WTC11 (cell line): ENCODE measurements at regions not wholly inside any gene's neighbourhood (a gene's known extent, or its start where the extent isn't known, plus 50 kb on each side); places are given as distances from the start of the nearest gene placed in this dataset.

Experiments
- ATAC-seq: fragments of 200-7000 bp; cut with Tn5 transposase; 2 replicates; pipeline ENCODE4 v1.10.0; 2021; ENCODE audit warnings: mild to moderate bottlenecking, moderate library complexity
- CTCF ChIA-PET: fragments of 300-600 bp; sonication (Branson Sonifier 250); formaldehyde crosslinking; loops from one replicate; lab custom pipeline; 2021; ENCODE audit warnings: antibody characterized with exemption; lab: Charles Lee
- POLR2A ChIA-PET: fragments of 350-600 bp; sonication (Branson Sonifier 250); formaldehyde crosslinking; loops from one replicate; lab custom pipeline; 2021; ENCODE audit warnings: antibody characterized with exemption; lab: Charles Lee
- DNase-seq: peaks from one replicate; pipeline ENCODE4 v3.0.0; 2021; ENCODE audit warnings: low spot score
- H3K27ac Mint-ChIP-seq: 2 replicates; pipeline ENCODE4 v1.8.0; 2021; ENCODE audit warnings: mixed read lengths
- H3K27me3 Mint-ChIP-seq: 2 replicates; pipeline ENCODE4 v1.8.0; 2021; ENCODE audit warnings: low read depth, mild to moderate bottlenecking, moderate library complexity, mixed read lengths
- H3K36me3 Mint-ChIP-seq: 2 replicates; pipeline ENCODE4 v1.8.0; 2021; ENCODE audit warnings: mixed read lengths
- H3K4me1 Mint-ChIP-seq: 2 replicates; pipeline ENCODE4 v1.8.0; 2022; ENCODE audit warnings: mixed read lengths
- H3K4me3 Mint-ChIP-seq: 2 replicates; pipeline ENCODE4 v1.8.0; 2021; ENCODE audit warnings: mild to moderate bottlenecking, moderate library complexity, mixed read lengths
- H3K9me3 Mint-ChIP-seq: 2 replicates; pipeline ENCODE4 v1.8.0; 2021; ENCODE audit warnings: mixed read lengths
- ATF1 ChIP-seq: sonication (generic); formaldehyde crosslinking; IDR thresholded peaks from 2 replicates; pipeline ENCODE4 v1.8.1; 2023; ENCODE audit warnings: mild to moderate bottlenecking, moderate library complexity, missing genetic modification reagents
- CREB1 ChIP-seq: sonication (generic); formaldehyde crosslinking; IDR thresholded peaks from 2 replicates; pipeline ENCODE4 v1.8.0; 2023; ENCODE audit warnings: mild to moderate bottlenecking, missing genetic modification reagents
- FOXJ3 ChIP-seq: sonication (generic); formaldehyde crosslinking; IDR thresholded peaks from 2 replicates; pipeline ENCODE4 v1.9.0; 2021; ENCODE audit warnings: missing genetic modification reagents, mild to moderate bottlenecking, borderline replicate concordance
- MXD4 ChIP-seq: fragments of 250-450 bp; sonication (Bioruptor Pico); IDR thresholded peaks from 2 replicates; pipeline ENCODE4 v1.8.0; 2021; ENCODE audit warnings: mild to moderate bottlenecking, moderate library complexity, borderline replicate concordance
- MYBL2 ChIP-seq: sonication (generic); formaldehyde crosslinking; IDR thresholded peaks from 2 replicates; pipeline ENCODE4 v1.8.1; 2023; ENCODE audit warnings: mild to moderate bottlenecking, moderate library complexity, missing genetic modification reagents
- NFATC4 ChIP-seq: fragments of 250-450 bp; sonication (Bioruptor Pico); IDR thresholded peaks from 2 replicates; pipeline ENCODE4 v1.9.0; 2021; ENCODE audit warnings: mild to moderate bottlenecking
- NFE2L1 ChIP-seq: sonication (generic); formaldehyde crosslinking; IDR thresholded peaks from 2 replicates; pipeline ENCODE4 v1.8.1; 2023; ENCODE audit warnings: missing genetic modification reagents
- NFYB ChIP-seq: sonication (generic); formaldehyde crosslinking; conservative IDR thresholded peaks from 2 replicates; pipeline ENCODE4 v1.8.0; 2022; ENCODE audit warnings: low read depth, missing genetic modification reagents
- RELA ChIP-seq: sonication (generic); formaldehyde crosslinking; IDR thresholded peaks from 2 replicates; pipeline ENCODE4 v1.8.1; 2022; ENCODE audit warnings: missing genetic modification reagents, mild to moderate bottlenecking, borderline replicate concordance
- RORB ChIP-seq: fragments of 250-450 bp; sonication (Bioruptor Pico); IDR thresholded peaks from 2 replicates; pipeline ENCODE4 v1.9.0; 2021; ENCODE audit warnings: mild to moderate bottlenecking
- SOX15 ChIP-seq: fragments of 250-450 bp; sonication (Bioruptor Pico); IDR thresholded peaks from 2 replicates; pipeline ENCODE4 v1.9.0; 2021; ENCODE audit warnings: mild to moderate bottlenecking
- SP1 ChIP-seq: sonication (generic); formaldehyde crosslinking; conservative IDR thresholded peaks from 2 replicates; pipeline ENCODE4 v1.8.1; 2022; ENCODE audit warnings: missing genetic modification reagents
- TEAD1 ChIP-seq: sonication (generic); formaldehyde crosslinking; IDR thresholded peaks from 2 replicates; pipeline ENCODE4 v1.8.0; 2022; ENCODE audit warnings: mild to moderate bottlenecking, missing genetic modification reagents
- TEAD4 ChIP-seq: sonication (generic); formaldehyde crosslinking; IDR thresholded peaks from 2 replicates; pipeline ENCODE4 v1.8.0; 2022; ENCODE audit warnings: mild to moderate bottlenecking, missing genetic modification reagents
- TP53 ChIP-seq: sonication (generic); formaldehyde crosslinking; IDR thresholded peaks from 2 replicates; pipeline ENCODE4 v1.8.1; 2023; ENCODE audit warnings: mild to moderate bottlenecking, missing genetic modification reagents
- ZNF232 ChIP-seq: sonication (generic); formaldehyde crosslinking; IDR thresholded peaks from 2 replicates; pipeline ENCODE4 v1.8.0; 2022; ENCODE audit warnings: mild to moderate bottlenecking, missing genetic modification reagents
- ZNF263 ChIP-seq: sonication (generic); formaldehyde crosslinking; IDR thresholded peaks from 2 replicates; pipeline ENCODE4 v1.8.1; 2022; ENCODE audit warnings: low read depth, mild to moderate bottlenecking, moderate library complexity, missing genetic modification reagents
- TF ChIP-seq, protein P1 (sequence below): sonication (generic); formaldehyde crosslinking; IDR thresholded peaks from 2 replicates; pipeline ENCODE4 v1.8.1; 2023; ENCODE audit warnings: mild to moderate bottlenecking, missing genetic modification reagents
- TF ChIP-seq, protein P2 (sequence below): sonication (generic); formaldehyde crosslinking; IDR thresholded peaks from 2 replicates; pipeline ENCODE4 v1.8.1; 2022; ENCODE audit warnings: mild to moderate bottlenecking, moderate library complexity, missing genetic modification reagents
- TF ChIP-seq, protein P3 (sequence below): fragments of 250-450 bp; sonication (Bioruptor Pico); IDR thresholded peaks from 2 replicates; pipeline ENCODE4 v1.9.0; 2021; ENCODE audit warnings: mild to moderate bottlenecking
- TF ChIP-seq, protein P4 (sequence below): fragments of 250-450 bp; sonication (Bioruptor Pico); IDR thresholded peaks from 2 replicates; pipeline ENCODE4 v1.9.0; 2021; ENCODE audit warnings: moderate library complexity, mild to moderate bottlenecking, inconsistent platforms, borderline replicate concordance
- TF ChIP-seq, protein P5 (sequence below): sonication (generic); formaldehyde crosslinking; IDR thresholded peaks from 2 replicates; pipeline ENCODE4 v1.8.1; 2022; ENCODE audit warnings: mild to moderate bottlenecking, missing genetic modification reagents, moderate library complexity, borderline replicate concordance
- TF ChIP-seq, protein P6 (sequence below): sonication (generic); formaldehyde crosslinking; IDR thresholded peaks from 2 replicates; pipeline ENCODE4 v1.8.0; 2022; ENCODE audit warnings: mild to moderate bottlenecking, missing genetic modification reagents
- TF ChIP-seq, protein P7 (sequence below): sonication (generic); formaldehyde crosslinking; IDR thresholded peaks from 2 replicates; pipeline ENCODE4 v1.8.1; 2022; ENCODE audit warnings: missing genetic modification reagents, borderline replicate concordance
- TF ChIP-seq, protein P8 (sequence below): sonication (generic); formaldehyde crosslinking; IDR thresholded peaks from 2 replicates; pipeline ENCODE4 v1.8.0; 2022; ENCODE audit warnings: mild to moderate bottlenecking, missing genetic modification reagents

DNA sequence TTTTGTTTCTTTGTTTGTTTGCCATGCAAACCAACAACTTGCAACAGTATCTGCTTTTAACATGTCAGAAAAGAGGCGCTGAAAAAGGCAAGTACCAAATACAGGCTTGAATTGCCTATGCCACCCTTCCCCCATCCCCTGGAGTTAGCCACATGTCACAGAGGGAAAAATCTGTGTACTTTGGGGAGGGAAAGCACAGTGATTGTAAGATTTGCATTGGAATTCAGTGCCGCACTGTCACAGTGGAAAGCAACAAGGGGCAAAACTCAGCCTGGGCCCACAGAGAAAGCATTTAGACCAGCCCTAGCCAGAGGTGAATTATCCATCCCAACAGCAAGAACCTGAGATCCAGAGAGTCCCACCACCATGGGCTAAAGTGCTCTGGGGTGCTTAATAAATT is 52.4 kb upstream of the ACADM start:
- ATAC-seq (peak; percentile 20), DNase-seq (no peak)
- Mint-ChIP-seq H3K9me3 (peaks cover 9% of the 10 kb centered on the region), H3K27me3 (no peaks in the 10 kb centered on the region), H3K4me3 (peak overlapping the region; percentile 23), H3K27ac (peak overlapping the region; percentile 91), H3K4me1 (peaks cover 46% of the 10 kb centered on the region), H3K36me3 (peaks cover 3% of the 10 kb centered on the region; the same call in 1 of the 2 replicates)
- CTCF ChIA-PET: interaction anchor here (1.3 kb wide), 1 partner anchor 57 kb away, joined by 10 read pairs; no protein-coding TSS in a partner anchor
- TF ChIP-seq SP1 (CRISPR knock-in tag) (no peak), MXD4 (CRISPR knock-in tag) (no peak), RELA (CRISPR knock-in tag) (no peak), NFATC4 (CRISPR knock-in tag) (no peak), MYBL2 (no peak), RORB (CRISPR knock-in tag) (no peak), FOXJ3 (CRISPR knock-in tag) (no peak), CREB1 (CRISPR knock-in tag) (no peak), NFYB (CRISPR knock-in tag) (no peak), TP53 (CRISPR knock-in tag) (no peak), ZNF232 (CRISPR knock-in tag) (no peak)
- TF ChIP-seq, protein P1, sequence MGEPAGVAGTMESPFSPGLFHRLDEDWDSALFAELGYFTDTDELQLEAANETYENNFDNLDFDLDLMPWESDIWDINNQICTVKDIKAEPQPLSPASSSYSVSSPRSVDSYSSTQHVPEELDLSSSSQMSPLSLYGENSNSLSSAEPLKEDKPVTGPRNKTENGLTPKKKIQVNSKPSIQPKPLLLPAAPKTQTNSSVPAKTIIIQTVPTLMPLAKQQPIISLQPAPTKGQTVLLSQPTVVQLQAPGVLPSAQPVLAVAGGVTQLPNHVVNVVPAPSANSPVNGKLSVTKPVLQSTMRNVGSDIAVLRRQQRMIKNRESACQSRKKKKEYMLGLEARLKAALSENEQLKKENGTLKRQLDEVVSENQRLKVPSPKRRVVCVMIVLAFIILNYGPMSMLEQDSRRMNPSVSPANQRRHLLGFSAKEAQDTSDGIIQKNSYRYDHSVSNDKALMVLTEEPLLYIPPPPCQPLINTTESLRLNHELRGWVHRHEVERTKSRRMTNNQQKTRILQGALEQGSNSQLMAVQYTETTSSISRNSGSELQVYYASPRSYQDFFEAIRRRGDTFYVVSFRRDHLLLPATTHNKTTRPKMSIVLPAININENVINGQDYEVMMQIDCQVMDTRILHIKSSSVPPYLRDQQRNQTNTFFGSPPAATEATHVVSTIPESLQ (CRISPR knock-in tag): no peak
- TF ChIP-seq, protein P2, sequence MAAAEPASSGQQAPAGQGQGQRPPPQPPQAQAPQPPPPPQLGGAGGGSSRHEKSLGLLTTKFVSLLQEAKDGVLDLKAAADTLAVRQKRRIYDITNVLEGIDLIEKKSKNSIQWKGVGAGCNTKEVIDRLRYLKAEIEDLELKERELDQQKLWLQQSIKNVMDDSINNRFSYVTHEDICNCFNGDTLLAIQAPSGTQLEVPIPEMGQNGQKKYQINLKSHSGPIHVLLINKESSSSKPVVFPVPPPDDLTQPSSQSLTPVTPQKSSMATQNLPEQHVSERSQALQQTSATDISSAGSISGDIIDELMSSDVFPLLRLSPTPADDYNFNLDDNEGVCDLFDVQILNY (CRISPR knock-in tag): no peak
- TF ChIP-seq, protein P3, sequence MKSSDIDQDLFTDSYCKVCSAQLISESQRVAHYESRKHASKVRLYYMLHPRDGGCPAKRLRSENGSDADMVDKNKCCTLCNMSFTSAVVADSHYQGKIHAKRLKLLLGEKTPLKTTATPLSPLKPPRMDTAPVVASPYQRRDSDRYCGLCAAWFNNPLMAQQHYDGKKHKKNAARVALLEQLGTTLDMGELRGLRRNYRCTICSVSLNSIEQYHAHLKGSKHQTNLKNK (CRISPR knock-in tag): no peak
- TF ChIP-seq, protein P4, sequence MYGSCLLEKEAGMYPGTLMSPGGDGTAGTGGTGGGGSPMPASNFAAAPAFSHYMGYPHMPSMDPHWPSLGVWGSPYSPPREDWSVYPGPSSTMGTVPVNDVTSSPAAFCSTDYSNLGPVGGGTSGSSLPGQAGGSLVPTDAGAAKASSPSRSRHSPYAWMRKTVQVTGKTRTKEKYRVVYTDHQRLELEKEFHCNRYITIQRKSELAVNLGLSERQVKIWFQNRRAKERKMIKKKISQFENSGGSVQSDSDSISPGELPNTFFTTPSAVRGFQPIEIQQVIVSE: no peak
- POLR2A ChIA-PET: no interaction called here

DNA sequence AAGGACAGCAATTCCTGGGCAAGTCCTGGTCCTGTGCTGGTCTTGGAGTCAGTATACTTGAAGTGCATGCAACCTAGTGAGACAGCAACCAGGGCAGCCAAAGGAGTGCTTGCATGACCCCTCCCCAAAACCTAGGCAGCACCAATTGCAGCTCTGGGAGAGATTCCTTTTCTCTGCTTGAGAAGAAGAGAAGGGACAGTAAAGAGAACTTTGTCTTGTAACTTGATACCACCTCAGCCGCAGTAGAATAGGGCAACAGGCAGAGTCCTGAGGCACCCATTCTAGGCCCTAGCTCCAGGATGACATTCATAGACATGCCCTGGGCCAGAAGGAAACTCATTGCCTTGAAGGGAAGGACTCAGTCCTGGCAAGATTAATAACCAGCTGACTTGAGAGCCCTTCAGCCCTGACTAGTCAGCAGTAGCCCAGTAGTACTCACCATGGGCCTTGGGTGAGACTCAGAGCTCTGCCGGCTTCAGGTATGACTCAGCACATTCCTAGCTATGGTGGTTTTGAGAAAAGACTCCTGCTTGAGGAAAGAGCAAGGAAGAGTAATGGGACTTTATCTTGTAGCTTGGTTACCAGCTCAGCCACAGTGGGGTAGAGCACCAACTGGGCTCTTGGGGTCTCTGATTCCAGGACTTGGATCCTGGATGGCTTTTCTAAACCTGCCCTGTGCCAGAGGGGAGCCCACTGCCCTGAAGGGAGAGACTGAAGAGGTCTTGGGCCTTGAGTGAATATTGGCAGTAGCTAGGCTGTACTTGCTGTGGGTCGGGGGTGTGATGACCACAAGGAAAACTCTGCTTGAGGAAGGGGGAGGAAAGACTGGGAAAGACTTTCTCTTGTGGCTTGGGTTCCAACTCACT is 51.7 kb upstream of the ACADM start:
- H3K9me3 Mint-ChIP-seq: peaks cover 9% of the 10 kb centered on the region
- peaks cover 3% of the 10 kb centered on the region; the same call in 1 of the 2 replicates for H3K36me3 Mint-ChIP-seq
- ATAC-seq (peak; percentile 92), DNase-seq (peak; percentile 23)
- no peaks in the 10 kb centered on the region for H3K27me3 Mint-ChIP-seq
- TF ChIP-seq, protein P5, sequence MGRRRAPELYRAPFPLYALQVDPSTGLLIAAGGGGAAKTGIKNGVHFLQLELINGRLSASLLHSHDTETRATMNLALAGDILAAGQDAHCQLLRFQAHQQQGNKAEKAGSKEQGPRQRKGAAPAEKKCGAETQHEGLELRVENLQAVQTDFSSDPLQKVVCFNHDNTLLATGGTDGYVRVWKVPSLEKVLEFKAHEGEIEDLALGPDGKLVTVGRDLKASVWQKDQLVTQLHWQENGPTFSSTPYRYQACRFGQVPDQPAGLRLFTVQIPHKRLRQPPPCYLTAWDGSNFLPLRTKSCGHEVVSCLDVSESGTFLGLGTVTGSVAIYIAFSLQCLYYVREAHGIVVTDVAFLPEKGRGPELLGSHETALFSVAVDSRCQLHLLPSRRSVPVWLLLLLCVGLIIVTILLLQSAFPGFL (CRISPR knock-in tag): no peak
- peak; percentile 56; the same call in 1 of the 2 replicates for TF ChIP-seq TEAD1 (CRISPR knock-in tag)
- TF ChIP-seq, protein P6, sequence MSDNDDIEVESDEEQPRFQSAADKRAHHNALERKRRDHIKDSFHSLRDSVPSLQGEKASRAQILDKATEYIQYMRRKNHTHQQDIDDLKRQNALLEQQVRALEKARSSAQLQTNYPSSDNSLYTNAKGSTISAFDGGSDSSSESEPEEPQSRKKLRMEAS (CRISPR knock-in tag): 0 out of 2 replicates have a peak, but pooled peaks have one; percentile 18
- peak; percentile 86 for TF ChIP-seq NFE2L1
- TF ChIP-seq ATF1 (CRISPR knock-in tag): no peak
- TF ChIP-seq, protein P3 (CRISPR knock-in tag): no peak
- TF ChIP-seq ZNF263: no peak
- TF ChIP-seq, protein P7, sequence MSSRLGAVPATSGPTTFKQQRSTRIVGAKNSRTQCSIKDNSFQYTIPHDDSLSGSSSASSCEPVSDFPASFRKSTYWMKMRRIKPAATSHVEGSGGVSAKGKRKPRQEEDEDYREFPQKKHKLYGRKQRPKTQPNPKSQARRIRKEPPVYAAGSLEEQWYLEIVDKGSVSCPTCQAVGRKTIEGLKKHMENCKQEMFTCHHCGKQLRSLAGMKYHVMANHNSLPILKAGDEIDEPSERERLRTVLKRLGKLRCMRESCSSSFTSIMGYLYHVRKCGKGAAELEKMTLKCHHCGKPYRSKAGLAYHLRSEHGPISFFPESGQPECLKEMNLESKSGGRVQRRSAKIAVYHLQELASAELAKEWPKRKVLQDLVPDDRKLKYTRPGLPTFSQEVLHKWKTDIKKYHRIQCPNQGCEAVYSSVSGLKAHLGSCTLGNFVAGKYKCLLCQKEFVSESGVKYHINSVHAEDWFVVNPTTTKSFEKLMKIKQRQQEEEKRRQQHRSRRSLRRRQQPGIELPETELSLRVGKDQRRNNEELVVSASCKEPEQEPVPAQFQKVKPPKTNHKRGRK (CRISPR knock-in tag): no peak
- no peak for TF ChIP-seq SP1 (CRISPR knock-in tag)
- TF ChIP-seq TEAD4 (CRISPR knock-in tag): peak; percentile 30; the same call in 1 of the 2 replicates
- TF ChIP-seq SOX15 (CRISPR knock-in tag): no peak
- TF ChIP-seq, protein P8, sequence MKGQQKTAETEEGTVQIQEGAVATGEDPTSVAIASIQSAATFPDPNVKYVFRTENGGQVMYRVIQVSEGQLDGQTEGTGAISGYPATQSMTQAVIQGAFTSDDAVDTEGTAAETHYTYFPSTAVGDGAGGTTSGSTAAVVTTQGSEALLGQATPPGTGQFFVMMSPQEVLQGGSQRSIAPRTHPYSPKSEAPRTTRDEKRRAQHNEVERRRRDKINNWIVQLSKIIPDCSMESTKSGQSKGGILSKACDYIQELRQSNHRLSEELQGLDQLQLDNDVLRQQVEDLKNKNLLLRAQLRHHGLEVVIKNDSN (CRISPR knock-in tag): no peak
- ChIA-PET POLR2A (no interaction called here), CTCF (interaction anchor here (1.0 to 1.3 kb wide), 2 partner anchors 25 to 58 kb away, joined by 3 to 10 read pairs; no protein-coding TSS in a partner anchor)
- H3K4me3 Mint-ChIP-seq: peak overlapping the region; percentile 23
- peaks cover 53% of the 10 kb centered on the region for H3K4me1 Mint-ChIP-seq
- peak overlapping the region; percentile 91 for H3K27ac Mint-ChIP-seq
